Breast epithelium (tissue), 4 donors: ENCODE measurements at regions not wholly inside any gene's neighbourhood (a gene's known extent, or its start where the extent isn't known, plus 50 kb on each side); places are given as distances from the start of the nearest gene placed in this dataset.

Experiments used
- DNase-seq, 2 donors: peaks; one replicate each; pipeline ENCODE4 v3.0.0-alpha.2; 2019; ENCODE audit warnings: low spot score in 2 of 2
- H3K27ac ChIP-seq, 2 donors: fragments of 200-600 bp; sonication (generic) in 1 of 2; one replicate each; pipeline ENCODE4 v1.5.1; 2016 to 2019; ENCODE audit warnings: mild to moderate bottlenecking in 1 of 2
- H3K27me3 ChIP-seq, 2 donors: fragments of 200-600 bp; sonication (generic) in 1 of 2; one replicate each; pipeline versions ENCODE4 v1.5.1 to v1.6.0; 2017 to 2019; ENCODE audit warnings: control low read depth in 1 of 2, mild to moderate bottlenecking in 1 of 2
- H3K36me3 ChIP-seq: fragments of 200-600 bp; one replicate; pipeline ENCODE4 v1.5.1; 2019
- H3K4me1 ChIP-seq, 2 donors: fragments of 200-600 bp; sonication (generic); one replicate each; pipeline ENCODE4 v1.5.1; 2016 to 2019; ENCODE audit warnings: control low read depth in 1 of 2
- H3K4me3 ChIP-seq, 3 donors: fragments of 200-600 bp; sonication (generic); 1 replicate in 2 of 3; 2 replicates in 1 of 3; pipeline ENCODE4 v1.5.1; 2016 to 2019; ENCODE audit warnings: mild to moderate bottlenecking in 3 of 3, moderate library complexity in 2 of 3
- H3K9me3 ChIP-seq, 2 donors: fragments of 200-600 bp; sonication (generic) in 1 of 2; one replicate each; pipeline ENCODE4 v1.5.1; 2016 to 2019; ENCODE audit warnings: control low read depth in 1 of 2
- POLR2A ChIP-seq: fragments of 450-650 bp; IDR thresholded peaks from one replicate; pipeline ENCODE4 v1.6.1; 2016; ENCODE audit warnings: antibody characterized with exemption, mild to moderate bottlenecking, moderate library complexity
- POLR2AphosphoS5 ChIP-seq, 3 donors: sonication (generic); formaldehyde crosslinking; IDR thresholded peaks; one replicate each; pipeline ENCODE4 v1.6.1; 2017; ENCODE audit warnings: antibody characterized with exemption in 3 of 3
- intact Hi-C: fragments of 100-400 bp; cut with DNase I; formaldehyde crosslinking; loops from one replicate; pipeline ENCODE4 v1.15.1; 2023; ENCODE audit warnings: low total_unique reads
- TF ChIP-seq, protein P1 (sequence below), 3 donors: fragments of 450-650 bp; IDR thresholded peaks; one replicate each; pipeline ENCODE4 v1.5.1; 2016 to 2017; ENCODE audit warnings: antibody characterized with exemption in 3 of 3, mild to moderate bottlenecking in 3 of 3, moderate library complexity in 3 of 3

DNA sequence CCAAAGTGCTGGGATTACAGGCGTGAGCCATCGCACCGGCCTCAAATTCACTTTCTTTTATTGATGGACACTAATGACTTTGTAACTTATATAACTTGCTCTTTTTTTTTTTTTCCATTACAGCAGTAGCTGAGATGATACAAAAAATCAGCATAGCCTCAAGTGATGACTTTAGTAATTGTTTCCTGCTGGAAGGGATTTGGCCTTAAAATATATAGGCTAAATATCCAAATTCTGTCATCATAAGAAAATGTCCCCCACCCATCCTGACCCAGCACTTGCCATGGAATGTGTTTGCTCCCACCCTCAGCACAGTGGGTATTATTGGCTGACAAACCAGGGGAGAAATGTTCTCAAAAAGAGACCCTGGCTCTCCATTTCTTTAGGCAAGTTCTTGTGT is 1264.1 kb upstream of the AUTS2 start:
- H3K9me3 ChIP-seq, result peaks cover 9 to 19% of the 10 kb centered on the region in 2 donors
- no peak overlapping the region for H3K27ac ChIP-seq
- H3K4me3 ChIP-seq, result no peak overlapping the region
- TF ChIP-seq POLR2AphosphoS5 (IDR thresholded peaks at IDR 0.05) (no peak), POLR2A (no peak)
- TF ChIP-seq, protein P1, sequence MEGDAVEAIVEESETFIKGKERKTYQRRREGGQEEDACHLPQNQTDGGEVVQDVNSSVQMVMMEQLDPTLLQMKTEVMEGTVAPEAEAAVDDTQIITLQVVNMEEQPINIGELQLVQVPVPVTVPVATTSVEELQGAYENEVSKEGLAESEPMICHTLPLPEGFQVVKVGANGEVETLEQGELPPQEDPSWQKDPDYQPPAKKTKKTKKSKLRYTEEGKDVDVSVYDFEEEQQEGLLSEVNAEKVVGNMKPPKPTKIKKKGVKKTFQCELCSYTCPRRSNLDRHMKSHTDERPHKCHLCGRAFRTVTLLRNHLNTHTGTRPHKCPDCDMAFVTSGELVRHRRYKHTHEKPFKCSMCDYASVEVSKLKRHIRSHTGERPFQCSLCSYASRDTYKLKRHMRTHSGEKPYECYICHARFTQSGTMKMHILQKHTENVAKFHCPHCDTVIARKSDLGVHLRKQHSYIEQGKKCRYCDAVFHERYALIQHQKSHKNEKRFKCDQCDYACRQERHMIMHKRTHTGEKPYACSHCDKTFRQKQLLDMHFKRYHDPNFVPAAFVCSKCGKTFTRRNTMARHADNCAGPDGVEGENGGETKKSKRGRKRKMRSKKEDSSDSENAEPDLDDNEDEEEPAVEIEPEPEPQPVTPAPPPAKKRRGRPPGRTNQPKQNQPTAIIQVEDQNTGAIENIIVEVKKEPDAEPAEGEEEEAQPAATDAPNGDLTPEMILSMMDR (IDR thresholded peaks at IDR 0.05), result no peak
- no peak for DNase-seq
- H3K4me1 ChIP-seq, result no peaks in the 10 kb centered on the region
- intact Hi-C loops, result no loop called here
- no peaks in the 10 kb centered on the region for H3K36me3 ChIP-seq
- H3K27me3 ChIP-seq, result no peaks in the 10 kb centered on the region

DNA sequence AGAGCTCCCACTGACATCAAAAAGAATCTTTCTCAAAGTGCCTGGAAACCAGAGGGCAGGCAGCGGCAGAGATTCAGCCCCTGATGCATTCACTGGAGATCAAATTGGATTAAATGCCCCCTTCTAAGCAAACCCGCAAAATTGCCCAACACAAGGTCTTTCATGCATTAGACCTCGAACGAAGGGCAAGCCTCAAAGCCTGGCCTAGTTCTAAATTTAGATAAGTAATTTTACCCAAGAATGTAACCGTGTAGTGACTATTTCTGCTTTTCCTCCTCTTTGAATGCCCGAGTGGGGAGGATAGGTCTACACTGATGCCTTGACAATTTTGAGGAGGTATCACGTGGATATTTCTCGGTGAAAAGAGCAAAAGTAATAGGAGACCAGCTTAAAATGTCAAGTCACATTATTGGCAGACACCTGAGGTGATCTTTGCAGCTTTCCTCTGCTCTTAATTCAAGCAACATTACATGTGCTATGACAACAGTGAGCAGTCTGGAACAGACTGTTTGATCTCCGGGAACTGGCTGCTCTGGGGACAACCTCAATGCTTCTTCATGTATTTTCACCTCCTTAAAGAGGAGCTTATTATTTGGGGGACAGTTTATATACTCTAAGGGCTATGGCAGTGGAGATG is 1263.5 kb upstream of the AUTS2 start:
- no peak overlapping the region for H3K27ac ChIP-seq
- peaks cover 9 to 19% of the 10 kb centered on the region in 2 donors for H3K9me3 ChIP-seq
- no peaks in the 10 kb centered on the region for H3K36me3 ChIP-seq
- no peaks in the 10 kb centered on the region for H3K27me3 ChIP-seq
- intact Hi-C loops, result no loop called here
- H3K4me3 ChIP-seq, result no peak overlapping the region
- no peak for TF ChIP-seq POLR2A
- no peak for DNase-seq
- H3K4me1 ChIP-seq, result no peaks in the 10 kb centered on the region

DNA sequence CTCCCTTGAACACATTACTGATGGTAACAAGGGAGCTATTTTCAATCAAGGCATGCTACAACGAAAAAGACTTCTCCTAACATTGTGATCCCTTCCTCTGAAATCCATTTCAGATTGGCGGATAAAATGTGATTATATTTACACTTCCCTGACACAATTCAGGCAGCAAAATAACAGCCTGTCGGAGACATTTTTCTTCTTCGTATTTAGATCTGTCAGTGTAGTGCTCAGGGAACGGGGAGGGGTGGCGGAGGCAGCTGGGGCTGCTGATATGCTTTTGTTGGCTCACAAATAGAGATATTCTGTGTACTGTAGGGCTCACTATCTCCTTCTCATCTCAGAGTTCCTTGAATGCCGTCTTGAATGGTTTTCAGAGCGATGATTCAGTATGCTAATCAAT is 1261.7 kb upstream of the AUTS2 start:
- H3K4me1 ChIP-seq, result no peaks in the 10 kb centered on the region
- TF ChIP-seq POLR2AphosphoS5 (IDR thresholded peaks at IDR 0.05), result no peak
- no peak for TF ChIP-seq POLR2A
- TF ChIP-seq, protein P1 (IDR thresholded peaks at IDR 0.05), result no peak
- peaks cover 2 to 16% of the 10 kb centered on the region in 2 donors for H3K9me3 ChIP-seq
- intact Hi-C loops, result no loop called here
- no peak for DNase-seq
- H3K27me3 ChIP-seq, result no peaks in the 10 kb centered on the region
- no peak overlapping the region for H3K4me3 ChIP-seq
- H3K36me3 ChIP-seq, result no peaks in the 10 kb centered on the region
- no peak overlapping the region for H3K27ac ChIP-seq

DNA sequence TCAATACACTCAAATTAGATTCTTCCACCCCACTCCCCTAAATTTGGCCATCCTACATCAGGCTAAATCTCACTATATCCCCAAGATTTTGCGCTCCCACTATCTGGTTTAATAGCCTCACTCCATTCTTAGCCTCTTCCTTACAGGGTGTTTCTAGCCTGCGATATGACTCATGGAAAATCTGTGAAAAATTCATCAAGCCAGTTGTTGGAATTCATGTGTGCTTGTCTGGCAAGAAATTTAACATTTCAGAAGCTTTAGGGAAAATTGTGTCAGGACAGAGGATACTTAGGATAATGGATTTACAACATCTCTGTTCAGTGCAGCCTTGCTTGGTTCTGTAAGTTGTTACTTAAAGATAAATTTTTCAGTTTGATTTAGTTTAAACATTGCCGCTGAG is 1249.9 kb upstream of the AUTS2 start:
- no peaks in the 10 kb centered on the region for H3K27me3 ChIP-seq
- DNase-seq, result no peak
- H3K4me3 ChIP-seq, result no peak overlapping the region
- peaks cover 0 to 13% of the 10 kb centered on the region in 2 donors for H3K9me3 ChIP-seq
- intact Hi-C loops, result no loop called here
- TF ChIP-seq, protein P1 (IDR thresholded peaks at IDR 0.05), result no peak
- TF ChIP-seq POLR2AphosphoS5 (IDR thresholded peaks at IDR 0.05) (no peak), POLR2A (no peak)
- H3K27ac ChIP-seq, result no peak overlapping the region
- no peaks in the 10 kb centered on the region for H3K4me1 ChIP-seq
- no peaks in the 10 kb centered on the region for H3K36me3 ChIP-seq

DNA sequence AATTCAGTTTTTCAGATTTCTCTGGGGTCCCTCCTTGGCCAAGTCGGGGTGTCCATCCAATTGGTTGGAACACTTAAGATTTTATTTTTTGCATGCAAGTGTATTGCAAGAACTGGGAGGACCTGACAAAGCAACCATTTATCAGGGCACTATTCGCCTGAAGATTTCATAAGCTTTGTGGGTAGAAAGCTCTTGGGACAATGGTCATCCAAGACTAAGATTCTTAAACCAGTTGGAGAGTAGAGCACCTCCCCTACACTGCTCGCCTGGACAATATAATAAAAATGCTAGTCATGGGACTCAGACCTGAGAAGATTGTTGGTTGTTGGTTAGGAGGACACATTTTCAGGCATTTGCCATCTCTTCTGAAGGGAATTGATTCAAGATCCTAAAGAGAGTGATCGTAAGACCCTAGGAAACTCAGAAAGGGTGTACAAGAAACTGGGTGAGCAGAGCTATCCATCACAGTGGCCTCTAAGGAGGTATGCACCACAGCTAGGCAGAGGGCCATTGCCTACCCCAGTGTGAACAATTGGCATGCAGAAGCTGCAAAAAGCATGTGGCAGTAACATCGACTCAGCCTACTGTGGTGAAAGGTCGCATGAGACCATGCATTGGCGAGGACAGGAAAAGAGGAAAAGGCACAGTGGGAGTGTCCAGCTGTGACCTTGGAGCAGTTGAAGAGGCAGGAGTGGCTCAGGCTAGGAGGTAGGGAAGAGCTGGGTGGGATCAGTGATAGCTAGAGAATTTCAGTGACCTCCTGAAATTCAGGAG is 1235.3 kb upstream of the AUTS2 start:
- TF ChIP-seq POLR2AphosphoS5 (IDR thresholded peaks at IDR 0.05) (no peak), POLR2A (no peak)
- TF ChIP-seq, protein P1 (IDR thresholded peaks at IDR 0.05), result no peak
- H3K4me1 ChIP-seq, result no peaks in the 10 kb centered on the region
- intact Hi-C loops, result no loop called here
- H3K27ac ChIP-seq, result no peak overlapping the region
- H3K27me3 ChIP-seq, result no peaks in the 10 kb centered on the region
- H3K36me3 ChIP-seq, result no peaks in the 10 kb centered on the region
- DNase-seq, result no peak
- H3K9me3 ChIP-seq, result no peaks in the 10 kb centered on the region
- no peak overlapping the region for H3K4me3 ChIP-seq
